ENCODE measurements at regions not wholly inside any gene's neighbourhood (a gene's known extent, or its start where the extent isn't known, plus 50 kb on each side); places are given as distances from the start of the nearest gene placed in this dataset.

DNA sequence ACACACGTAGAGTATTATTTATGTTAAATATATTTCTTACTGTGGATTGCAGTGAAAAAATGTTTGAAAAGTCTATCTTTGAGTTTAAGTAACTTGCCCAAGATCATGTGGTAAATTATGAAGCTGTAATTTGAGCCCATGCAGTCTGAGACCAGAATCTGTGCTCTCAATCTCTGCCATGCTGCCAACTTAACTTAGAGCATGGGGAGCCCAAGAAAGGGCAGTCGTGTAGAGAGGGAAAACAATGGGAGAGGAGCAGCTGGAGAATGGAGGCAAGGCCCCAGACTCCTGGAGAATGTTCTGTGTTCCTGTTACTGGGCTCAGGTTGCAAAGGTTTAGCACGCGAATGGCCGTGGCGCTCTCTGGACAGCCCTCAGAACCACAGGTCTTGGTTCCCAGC lies 311.6 kb upstream of the RASGRP1 start:
- CTCF ChIA-PET = interaction anchor here (1.4 to 2.1 kb wide), 3 partner anchors 8 to 169 kb away, joined by 3 to 7 read pairs (median 3); no protein-coding TSS in a partner anchor

DNA sequence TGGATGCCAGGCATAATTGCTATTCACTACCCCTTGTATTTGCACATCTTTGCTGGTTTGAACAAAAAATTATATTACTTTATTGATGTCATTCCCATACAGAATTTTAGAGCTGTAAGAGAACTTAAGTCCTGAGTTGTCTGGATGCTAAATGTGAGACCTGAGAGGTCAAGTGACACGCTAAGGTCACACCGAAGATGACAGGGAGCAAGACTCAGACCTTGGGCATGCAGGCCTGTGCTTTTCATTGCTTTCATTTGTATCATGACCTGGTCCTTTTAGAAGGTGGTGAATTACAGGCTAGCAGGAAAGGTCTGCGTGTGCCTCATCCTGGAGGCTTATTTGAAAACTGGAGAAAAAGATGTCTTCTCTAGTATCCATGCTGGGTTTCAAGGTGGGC lies 312.0 kb upstream of the RASGRP1 start:
- H3K4me1 ChIP-seq (ENCODE audit: control insufficient read depth, extremely low read depth, insufficient read depth, low read length) = peaks cover 5% of the 10 kb centered on the region
- no peaks in the 10 kb centered on the region for H3K9me3 ChIP-seq (replicated peaks; ENCODE audit: control insufficient read depth, insufficient read depth, low read length)
- FAIRE-seq (no peak), DNase-seq (ENCODE audit: low read depth, low spot score) (no peak)
- H4K20me1 ChIP-seq (replicated peaks; ENCODE audit: control insufficient read depth, extremely low read depth, insufficient read depth, low read length) = no peaks in the 10 kb centered on the region
- H3K4me3 ChIP-seq (replicated peaks in 1 of 3; ENCODE audit: insufficient read depth in 1 of 3, low read depth in 1 of 3, low read length in 3 of 3) = no peak overlapping the region
- no peaks in the 10 kb centered on the region for H3K36me3 ChIP-seq (ENCODE audit: control insufficient read depth in 2 of 2, extremely low read depth in 1 of 2, insufficient read depth in 2 of 2, low read length in 2 of 2)
- no peaks in the 10 kb centered on the region for H3K9me1 ChIP-seq (replicated peaks; ENCODE audit: control insufficient read depth, extremely low read depth, insufficient read depth, low read length)
- no peaks in the 10 kb centered on the region for H3K27me3 ChIP-seq (ENCODE audit: control insufficient read depth in 2 of 2, insufficient read depth in 2 of 2, low read length in 2 of 2)
- no peak overlapping the region for H3K9ac ChIP-seq (replicated peaks; ENCODE audit: extremely low read depth, insufficient read depth, low read length)
- BruUV-seq (replicated peaks) = no TSS peak
- no peak for TF ChIP-seq JUN (IDR thresholded peaks at IDR 0.05; ENCODE audit: borderline replicate concordance, insufficient read depth, insufficient read length, low read depth)
- TF ChIP-seq POLR2A (IDR thresholded peaks at IDR 0.05; ENCODE audit: low read depth, low read length) = no peak
- TF ChIP-seq, protein P1, sequence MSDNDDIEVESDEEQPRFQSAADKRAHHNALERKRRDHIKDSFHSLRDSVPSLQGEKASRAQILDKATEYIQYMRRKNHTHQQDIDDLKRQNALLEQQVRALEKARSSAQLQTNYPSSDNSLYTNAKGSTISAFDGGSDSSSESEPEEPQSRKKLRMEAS (IDR thresholded peaks at IDR 0.05; ENCODE audit: insufficient read depth, insufficient read length) = no peak
- no peak for TF ChIP-seq FOS (IDR thresholded peaks at IDR 0.05; ENCODE audit: borderline replicate concordance, insufficient read depth, low read length)
- TF ChIP-seq GATA2 (IDR thresholded peaks at IDR 0.05; ENCODE audit: insufficient read depth, insufficient read length, low read depth, low read length) = no peak
- TF ChIP-seq POLR2AphosphoS5 (IDR thresholded peaks at IDR 0.05; ENCODE audit: insufficient read depth, low read depth, low read length) = no peak
- no peak for TF ChIP-seq MYC (IDR thresholded peaks at IDR 0.05; ENCODE audit: low read depth, low read length)
- TF ChIP-seq, protein P2, sequence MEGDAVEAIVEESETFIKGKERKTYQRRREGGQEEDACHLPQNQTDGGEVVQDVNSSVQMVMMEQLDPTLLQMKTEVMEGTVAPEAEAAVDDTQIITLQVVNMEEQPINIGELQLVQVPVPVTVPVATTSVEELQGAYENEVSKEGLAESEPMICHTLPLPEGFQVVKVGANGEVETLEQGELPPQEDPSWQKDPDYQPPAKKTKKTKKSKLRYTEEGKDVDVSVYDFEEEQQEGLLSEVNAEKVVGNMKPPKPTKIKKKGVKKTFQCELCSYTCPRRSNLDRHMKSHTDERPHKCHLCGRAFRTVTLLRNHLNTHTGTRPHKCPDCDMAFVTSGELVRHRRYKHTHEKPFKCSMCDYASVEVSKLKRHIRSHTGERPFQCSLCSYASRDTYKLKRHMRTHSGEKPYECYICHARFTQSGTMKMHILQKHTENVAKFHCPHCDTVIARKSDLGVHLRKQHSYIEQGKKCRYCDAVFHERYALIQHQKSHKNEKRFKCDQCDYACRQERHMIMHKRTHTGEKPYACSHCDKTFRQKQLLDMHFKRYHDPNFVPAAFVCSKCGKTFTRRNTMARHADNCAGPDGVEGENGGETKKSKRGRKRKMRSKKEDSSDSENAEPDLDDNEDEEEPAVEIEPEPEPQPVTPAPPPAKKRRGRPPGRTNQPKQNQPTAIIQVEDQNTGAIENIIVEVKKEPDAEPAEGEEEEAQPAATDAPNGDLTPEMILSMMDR (IDR thresholded peaks at IDR 0.05; ENCODE audit: extremely low read depth in 1 of 2, insufficient read depth in 1 of 2, low read depth in 1 of 2, low read length in 2 of 2) = no peak
- no peak for TF ChIP-seq EZH2 (IDR thresholded peaks at IDR 0.05; ENCODE audit: borderline replicate concordance, low read depth, low read length, severe bottlenecking)
- H3K79me2 ChIP-seq (ENCODE audit: control insufficient read depth, insufficient read depth, low read length) = no peaks in the 10 kb centered on the region
- ChIA-PET CTCF (interaction anchor here (1.4 to 2.1 kb wide), 3 partner anchors 9 to 169 kb away, joined by 3 to 7 read pairs (median 3); no protein-coding TSS in a partner anchor), POLR2A (no interaction called here)
- no peak overlapping the region for H3K4me2 ChIP-seq (ENCODE audit: insufficient read depth, low read length)
- no peak overlapping the region for H2AFZ ChIP-seq (ENCODE audit: low read depth, low read length)
- intact Hi-C loops (cut with micrococcal nuclease) = no loop called here
- dilution Hi-C loops (cut with MboI; ENCODE audit: extremely low pct_ligation_motif_present, low sequenced_read_pairs) = no loop called here
- no peak overlapping the region for H3K27ac ChIP-seq (ENCODE audit: insufficient read depth, low read depth, low read length)

More for the DNA sequence above, 311.6 kb upstream of the RASGRP1 start:
- intact Hi-C loops (cut with micrococcal nuclease) (no loop called here), dilution Hi-C loops (cut with MboI; ENCODE audit: extremely low pct_ligation_motif_present, low sequenced_read_pairs) (no loop called here)
- no peaks in the 10 kb centered on the region for H3K9me1 ChIP-seq (replicated peaks; ENCODE audit: control insufficient read depth, extremely low read depth, insufficient read depth, low read length)
- H3K27ac ChIP-seq (ENCODE audit: insufficient read depth, low read depth, low read length) = no peak overlapping the region
- BruUV-seq (replicated peaks) = no TSS peak
- H3K27me3 ChIP-seq (ENCODE audit: control insufficient read depth in 2 of 2, insufficient read depth in 2 of 2, low read length in 2 of 2) = no peaks in the 10 kb centered on the region
- FAIRE-seq (no peak), DNase-seq (ENCODE audit: low read depth, low spot score) (no peak)
- no peaks in the 10 kb centered on the region for H3K36me3 ChIP-seq (ENCODE audit: control insufficient read depth in 2 of 2, extremely low read depth in 1 of 2, insufficient read depth in 2 of 2, low read length in 2 of 2)
- H4K20me1 ChIP-seq (replicated peaks; ENCODE audit: control insufficient read depth, extremely low read depth, insufficient read depth, low read length) = no peaks in the 10 kb centered on the region
- no peaks in the 10 kb centered on the region for H3K79me2 ChIP-seq (ENCODE audit: control insufficient read depth, insufficient read depth, low read length)
- H3K9me3 ChIP-seq (replicated peaks; ENCODE audit: control insufficient read depth, insufficient read depth, low read length) = no peaks in the 10 kb centered on the region
- no peak overlapping the region for H3K4me2 ChIP-seq (ENCODE audit: insufficient read depth, low read length)
- H3K9ac ChIP-seq (replicated peaks; ENCODE audit: extremely low read depth, insufficient read depth, low read length) = no peak overlapping the region
- no peak overlapping the region for H3K4me3 ChIP-seq (replicated peaks in 1 of 3; ENCODE audit: insufficient read depth in 1 of 3, low read depth in 1 of 3, low read length in 3 of 3)
- TF ChIP-seq, protein P1 (IDR thresholded peaks at IDR 0.05; ENCODE audit: insufficient read depth, insufficient read length) = no peak
- TF ChIP-seq JUN (IDR thresholded peaks at IDR 0.05; ENCODE audit: borderline replicate concordance, insufficient read depth, insufficient read length, low read depth) (no peak), POLR2A (IDR thresholded peaks at IDR 0.05; ENCODE audit: low read depth, low read length) (no peak)
- H2AFZ ChIP-seq (ENCODE audit: low read depth, low read length) = no peak overlapping the region
- POLR2A ChIA-PET = no interaction called here
- peaks cover 5% of the 10 kb centered on the region for H3K4me1 ChIP-seq (ENCODE audit: control insufficient read depth, extremely low read depth, insufficient read depth, low read length)

Data from endothelial cell of umbilical vein (primary cell).